ENCODE measurements at regions not wholly inside any gene's neighbourhood (a gene's known extent, or its start where the extent isn't known, plus 50 kb on each side); places are given as distances from the start of the nearest gene placed in this dataset.

GRCh38 chr10:129233351-129234148 is 233.5 kb upstream of the MGMT start:
- TF ChIP-seq CTCF (IDR thresholded peaks at IDR 0.05): no peak
- TF ChIP-seq POLR2A (IDR thresholded peaks at IDR 0.05): no peak

Data from lower leg skin (tissue), 3 donors.